ENCODE measurements at regions not wholly inside any gene's neighbourhood (a gene's known extent, or its start where the extent isn't known, plus 50 kb on each side); places are given as distances from the start of the nearest gene placed in this dataset.
"Not testable (repeated sequence)": the region's sequence is repeated elsewhere in the genome, so short reads cannot be mapped to it uniquely, and the experiment has no call there.

GRCh38 chr17:30648015-30648620, 170.9 kb downstream of the GOSR1 start:
- not testable (repeated sequence) for H3K4me1 ChIP-seq (ENCODE audit: control insufficient read depth in 2 of 2, insufficient read depth in 2 of 2, low read length in 2 of 2); H3K27me3 ChIP-seq (ENCODE audit: control insufficient read depth in 2 of 2, insufficient read depth in 1 of 2, low read length in 1 of 2); H3K9me3 ChIP-seq (ENCODE audit: control insufficient read depth in 2 of 2, insufficient read depth in 1 of 2, low read length in 1 of 2); H3K4me3 ChIP-seq (ENCODE audit: low read length in 2 of 2); H3K27ac ChIP-seq (ENCODE audit: low read depth in 1 of 2, low read length in 1 of 2); DNase-seq (ENCODE audit: low read depth in 6 of 9, low spot score in 9 of 9); H3K36me3 ChIP-seq (ENCODE audit: control insufficient read depth in 2 of 2, insufficient read depth in 2 of 2, low read length in 1 of 2)
- 97% methylated on average over 7 of the region's 7 CpGs for WGBS

- not testable (repeated sequence) for H3K9me3 ChIP-seq (ENCODE audit: control insufficient read depth in 2 of 2, insufficient read depth in 1 of 2, low read length in 1 of 2); H3K4me3 ChIP-seq (ENCODE audit: low read length in 2 of 2); H3K36me3 ChIP-seq (ENCODE audit: control insufficient read depth in 2 of 2, insufficient read depth in 2 of 2, low read length in 1 of 2); H3K4me1 ChIP-seq (ENCODE audit: control insufficient read depth in 2 of 2, insufficient read depth in 2 of 2, low read length in 2 of 2); H3K27me3 ChIP-seq (ENCODE audit: control insufficient read depth in 2 of 2, insufficient read depth in 1 of 2, low read length in 1 of 2); H3K27ac ChIP-seq (ENCODE audit: low read depth in 1 of 2, low read length in 1 of 2)
- peak in 3 of 9 donors; percentile 11 to 52 (median 19) for DNase-seq (ENCODE audit: low read depth in 6 of 9, low spot score in 9 of 9)
- 27% methylated on average over 7 of the region's 7 CpGs for WGBS
Measured at GRCh38 chr17:30645875-30646274, 168.7 kb downstream of the GOSR1 start.

- not testable (repeated sequence) for H3K27me3 ChIP-seq (ENCODE audit: control insufficient read depth in 2 of 2, insufficient read depth in 1 of 2, low read length in 1 of 2); H3K9me3 ChIP-seq (ENCODE audit: control insufficient read depth in 2 of 2, insufficient read depth in 1 of 2, low read length in 1 of 2); H3K4me3 ChIP-seq (ENCODE audit: low read length in 2 of 2); H3K27ac ChIP-seq (ENCODE audit: low read depth in 1 of 2, low read length in 1 of 2); H3K4me1 ChIP-seq (ENCODE audit: control insufficient read depth in 2 of 2, insufficient read depth in 2 of 2, low read length in 2 of 2); H3K36me3 ChIP-seq (ENCODE audit: control insufficient read depth in 2 of 2, insufficient read depth in 2 of 2, low read length in 1 of 2); DNase-seq (ENCODE audit: low read depth in 6 of 9, low spot score in 9 of 9)
- 55% methylated on average over 4 of the region's 8 CpGs for WGBS
Measured at GRCh38 chr17:30644713-30645112, 167.5 kb downstream of the GOSR1 start.

GRCh38 chr17:30644287-30644686, 167.1 kb downstream of the GOSR1 start:
- H3K27me3 ChIP-seq (ENCODE audit: control insufficient read depth in 2 of 2, insufficient read depth in 1 of 2, low read length in 1 of 2); H3K36me3 ChIP-seq (ENCODE audit: control insufficient read depth in 2 of 2, insufficient read depth in 2 of 2, low read length in 1 of 2); H3K9me3 ChIP-seq (ENCODE audit: control insufficient read depth in 2 of 2, insufficient read depth in 1 of 2, low read length in 1 of 2); DNase-seq (ENCODE audit: low read depth in 6 of 9, low spot score in 9 of 9); H3K27ac ChIP-seq (ENCODE audit: low read depth in 1 of 2, low read length in 1 of 2); H3K4me1 ChIP-seq (ENCODE audit: control insufficient read depth in 2 of 2, insufficient read depth in 2 of 2, low read length in 2 of 2); H3K4me3 ChIP-seq (ENCODE audit: low read length in 2 of 2): not testable (repeated sequence)
- WGBS = 95% methylated on average over 9 of the region's 9 CpGs

DNA sequence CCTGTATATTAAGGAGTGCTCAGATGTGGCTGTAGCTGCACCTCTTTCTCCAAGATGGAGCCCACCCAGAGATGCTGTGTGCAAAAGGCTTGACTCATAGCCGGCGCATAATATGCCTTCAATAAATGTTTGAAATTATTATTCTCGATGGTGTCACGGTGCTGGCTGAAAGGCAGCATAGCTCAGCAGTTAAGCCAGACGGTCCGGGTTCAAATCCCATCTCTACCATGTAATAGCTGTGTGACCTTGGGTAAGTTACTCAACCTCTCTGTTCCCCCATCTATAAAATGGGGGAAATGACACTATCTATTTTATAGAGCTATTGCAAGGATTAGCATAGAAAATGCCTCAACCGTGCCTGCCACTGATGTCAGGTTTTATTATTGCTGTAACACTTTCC, 164.2 kb downstream of the GOSR1 start:
- not testable (repeated sequence) for H3K27me3 ChIP-seq (ENCODE audit: control insufficient read depth in 2 of 2, insufficient read depth in 1 of 2, low read length in 1 of 2); DNase-seq (ENCODE audit: low read depth in 6 of 9, low spot score in 9 of 9); H3K27ac ChIP-seq (ENCODE audit: low read depth in 1 of 2, low read length in 1 of 2); H3K4me1 ChIP-seq (ENCODE audit: control insufficient read depth in 2 of 2, insufficient read depth in 2 of 2, low read length in 2 of 2); H3K4me3 ChIP-seq (ENCODE audit: low read length in 2 of 2); H3K36me3 ChIP-seq (ENCODE audit: control insufficient read depth in 2 of 2, insufficient read depth in 2 of 2, low read length in 1 of 2); H3K9me3 ChIP-seq (ENCODE audit: control insufficient read depth in 2 of 2, insufficient read depth in 1 of 2, low read length in 1 of 2)
- WGBS = 97% methylated on average over 7 of the region's 7 CpGs

GRCh38 chr17:30639391-30639790, 162.2 kb downstream of the GOSR1 start:
- not testable (repeated sequence) for H3K9me3 ChIP-seq (ENCODE audit: control insufficient read depth in 2 of 2, insufficient read depth in 1 of 2, low read length in 1 of 2); H3K36me3 ChIP-seq (ENCODE audit: control insufficient read depth in 2 of 2, insufficient read depth in 2 of 2, low read length in 1 of 2); DNase-seq (ENCODE audit: low read depth in 6 of 9, low spot score in 9 of 9); H3K4me3 ChIP-seq (ENCODE audit: low read length in 2 of 2); H3K27me3 ChIP-seq (ENCODE audit: control insufficient read depth in 2 of 2, insufficient read depth in 1 of 2, low read length in 1 of 2); H3K27ac ChIP-seq (ENCODE audit: low read depth in 1 of 2, low read length in 1 of 2); H3K4me1 ChIP-seq (ENCODE audit: control insufficient read depth in 2 of 2, insufficient read depth in 2 of 2, low read length in 2 of 2)
- 95% methylated on average over 3 of the region's 4 CpGs for WGBS

GRCh38 chr17:30638968-30639367, 161.8 kb downstream of the GOSR1 start:
- H3K4me3 ChIP-seq (ENCODE audit: low read length in 2 of 2); H3K9me3 ChIP-seq (ENCODE audit: control insufficient read depth in 2 of 2, insufficient read depth in 1 of 2, low read length in 1 of 2); H3K4me1 ChIP-seq (ENCODE audit: control insufficient read depth in 2 of 2, insufficient read depth in 2 of 2, low read length in 2 of 2); DNase-seq (ENCODE audit: low read depth in 6 of 9, low spot score in 9 of 9); H3K27ac ChIP-seq (ENCODE audit: low read depth in 1 of 2, low read length in 1 of 2); H3K36me3 ChIP-seq (ENCODE audit: control insufficient read depth in 2 of 2, insufficient read depth in 2 of 2, low read length in 1 of 2); H3K27me3 ChIP-seq (ENCODE audit: control insufficient read depth in 2 of 2, insufficient read depth in 1 of 2, low read length in 1 of 2): not testable (repeated sequence)
- 94% methylated on average over 3 of the region's 4 CpGs for WGBS

DNA sequence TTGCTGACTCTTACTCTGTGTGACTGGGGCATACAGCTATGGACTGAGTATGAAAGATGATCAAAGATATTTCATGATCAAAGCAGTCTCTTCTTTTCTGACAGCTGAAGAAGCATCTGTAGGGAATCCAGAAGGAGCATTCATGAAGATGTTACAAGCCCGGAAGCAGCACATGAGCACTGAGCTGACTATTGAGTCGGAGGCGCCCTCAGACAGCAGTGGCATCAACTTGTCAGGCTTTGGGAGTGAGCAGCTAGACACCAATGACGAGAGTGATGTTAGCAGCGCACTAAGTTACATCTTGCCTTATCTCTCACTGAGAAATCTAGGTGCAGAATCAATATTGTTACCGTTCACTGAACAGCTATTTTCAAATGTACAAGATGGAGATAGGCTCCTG, 154.4 kb downstream of the GOSR1 start:
- not testable (repeated sequence) for H3K27me3 ChIP-seq (ENCODE audit: control insufficient read depth in 2 of 2, insufficient read depth in 1 of 2, low read length in 1 of 2); H3K4me3 ChIP-seq (ENCODE audit: low read length in 2 of 2); H3K9me3 ChIP-seq (ENCODE audit: control insufficient read depth in 2 of 2, insufficient read depth in 1 of 2, low read length in 1 of 2); H3K27ac ChIP-seq (ENCODE audit: low read depth in 1 of 2, low read length in 1 of 2); H3K36me3 ChIP-seq (ENCODE audit: control insufficient read depth in 2 of 2, insufficient read depth in 2 of 2, low read length in 1 of 2); DNase-seq (ENCODE audit: low read depth in 6 of 9, low spot score in 9 of 9); H3K4me1 ChIP-seq (ENCODE audit: control insufficient read depth in 2 of 2, insufficient read depth in 2 of 2, low read length in 2 of 2)
- 99% methylated on average over 6 of the region's 6 CpGs for WGBS

GRCh38 chr17:30625380-30625779, 148.2 kb downstream of the GOSR1 start:
- peaks cover 0 to 11% of the 10 kb centered on the region in 2 donors for H3K36me3 ChIP-seq (ENCODE audit: control insufficient read depth in 2 of 2, insufficient read depth in 2 of 2, low read length in 1 of 2)
- not testable (repeated sequence) for H3K27ac ChIP-seq (ENCODE audit: low read depth in 1 of 2, low read length in 1 of 2); H3K4me3 ChIP-seq (ENCODE audit: low read length in 2 of 2); H3K27me3 ChIP-seq (ENCODE audit: control insufficient read depth in 2 of 2, insufficient read depth in 1 of 2, low read length in 1 of 2); H3K9me3 ChIP-seq (ENCODE audit: control insufficient read depth in 2 of 2, insufficient read depth in 1 of 2, low read length in 1 of 2); DNase-seq (ENCODE audit: low read depth in 6 of 9, low spot score in 9 of 9); H3K4me1 ChIP-seq (ENCODE audit: control insufficient read depth in 2 of 2, insufficient read depth in 2 of 2, low read length in 2 of 2)
- WGBS = 98% methylated on average over 11 of the region's 18 CpGs

GRCh38 chr17:30624180-30624579, 147.0 kb downstream of the GOSR1 start:
- not testable (repeated sequence) for H3K27me3 ChIP-seq (ENCODE audit: control insufficient read depth in 2 of 2, insufficient read depth in 1 of 2, low read length in 1 of 2); H3K9me3 ChIP-seq (ENCODE audit: control insufficient read depth in 2 of 2, insufficient read depth in 1 of 2, low read length in 1 of 2); H3K4me3 ChIP-seq (ENCODE audit: low read length in 2 of 2); DNase-seq (ENCODE audit: low read depth in 6 of 9, low spot score in 9 of 9); H3K4me1 ChIP-seq (ENCODE audit: control insufficient read depth in 2 of 2, insufficient read depth in 2 of 2, low read length in 2 of 2); H3K27ac ChIP-seq (ENCODE audit: low read depth in 1 of 2, low read length in 1 of 2)
- peaks cover 0 to 11% of the 10 kb centered on the region in 2 donors for H3K36me3 ChIP-seq (ENCODE audit: control insufficient read depth in 2 of 2, insufficient read depth in 2 of 2, low read length in 1 of 2)
- WGBS = 98% methylated on average over 16 of the region's 16 CpGs
